B cell (primary cell): ENCODE measurements at regions not wholly inside any gene's neighbourhood (a gene's known extent, or its start where the extent isn't known, plus 50 kb on each side); places are given as distances from the start of the nearest gene placed in this dataset.

Source experiments
- ATAC-seq: fragments of 200-7000 bp; cut with Tn5 transposase; one replicate; pipeline ENCODE4 v1.10.0; 2021; ENCODE audit warnings: low read depth, mild to moderate bottlenecking, moderate number of reproducible peaks, moderate library complexity
- CTCF ChIA-PET: fragments of 350-600 bp; sonication (Branson Sonifier 250); formaldehyde crosslinking; loops from one replicate; lab custom pipeline; 2021; ENCODE audit warnings: antibody characterized with exemption, inconsistent platforms; lab: Charles Lee
- POLR2A ChIA-PET: fragments of 350-600 bp; sonication (Branson Sonifier 250); formaldehyde crosslinking; loops from one replicate; lab custom pipeline; 2021; ENCODE audit warnings: antibody characterized with exemption; lab: Charles Lee
- DNase-seq: peaks from one replicate; pipeline ENCODE4 v3.0.0; 2013
- H2AFZ ChIP-seq: 2 replicates; pipeline ENCODE4 v1.6.1; 2012; ENCODE audit warnings: mild to moderate bottlenecking, low read depth, low read length; ENCODE audit not compliant: insufficient read depth, poor library complexity, severe bottlenecking
- H3K27ac ChIP-seq, 2 donors: 1 replicate in 1 of 2; 2 replicates in 1 of 2; pipeline ENCODE4 v1.5.1; 2012 to 2013; ENCODE audit warnings: low read length in 2 of 2, mild to moderate bottlenecking in 2 of 2, moderate library complexity in 1 of 2
- H3K27me3 ChIP-seq, 4 experiments: fragments of 200-600 bp in 1 of 4; sonication (generic) in 1 of 4; replicated peaks in 1 of 4; 1 replicate in 2 of 4; 2 replicates in 2 of 4; pipeline versions ENCODE4 v1.6.1 to v1.7.0; 2013 to 2016; ENCODE audit warnings: low read length in 3 of 4, mild to moderate bottlenecking in 2 of 4, mixed read lengths in 1 of 4, moderate library complexity in 1 of 4; ENCODE audit not compliant: insufficient read depth in 4 of 4, control insufficient read depth in 3 of 4; ENCODE audit errors: control extremely low read depth in 1 of 4
- H3K36me3 ChIP-seq, 2 experiments: replicated peaks in 1 of 2; 1 replicate in 1 of 2; 2 replicates in 1 of 2; pipeline versions ENCODE4 v1.6.1 to v1.7.1; 2013; ENCODE audit warnings: low read length in 1 of 2; ENCODE audit not compliant: insufficient read depth in 2 of 2, control insufficient read depth in 1 of 2; ENCODE audit errors: control extremely low read depth in 1 of 2, extremely low read depth in 1 of 2
- H3K4me1 ChIP-seq, 2 donors: fragments of 200-600 bp in 1 of 2; sonication (generic) in 1 of 2; 1 replicate in 1 of 2; 2 replicates in 1 of 2; pipeline versions ENCODE4 v1.5.1 to v1.6.1; 2013 to 2017; ENCODE audit warnings: low read length in 2 of 2; ENCODE audit not compliant: control insufficient read depth in 2 of 2, insufficient read depth in 2 of 2
- H3K4me2 ChIP-seq: replicated peaks from 2 replicates; pipeline ENCODE3; 2012; ENCODE audit warnings: mild to moderate bottlenecking, low read depth, low read length; ENCODE audit not compliant: poor library complexity, severe bottlenecking
- H3K4me3 ChIP-seq, 5 experiments: fragments of 200-600 bp in 1 of 5; sonication (generic) in 1 of 5; 1 replicate in 3 of 5; 2 replicates in 2 of 5; pipeline versions ENCODE4 v1.5.1 to v1.7.0; 2011 to 2016; ENCODE audit warnings: low read length in 4 of 5, mild to moderate bottlenecking in 4 of 5, low read depth in 2 of 5, control low read depth in 1 of 5, moderate library complexity in 1 of 5; ENCODE audit not compliant: insufficient read depth in 1 of 5; ENCODE audit errors: control extremely low read depth in 1 of 5, extremely low read depth in 1 of 5
- H3K79me2 ChIP-seq: fragments of 200-600 bp; sonication (generic); one replicate; pipeline ENCODE4 v1.6.0; 2016; ENCODE audit warnings: low read length; ENCODE audit not compliant: control insufficient read depth, insufficient read depth
- H3K9ac ChIP-seq: fragments of 200-600 bp; sonication (generic); 2 replicates; pipeline ENCODE4 v1.6.1; 2017; ENCODE audit warnings: mild to moderate bottlenecking, low read length, moderate library complexity
- H3K9me3 ChIP-seq, 3 donors: one replicate each; pipeline versions ENCODE4 v1.6.1 to v1.7.1; 2013; ENCODE audit warnings: low read length in 2 of 3; ENCODE audit not compliant: control insufficient read depth in 2 of 3, insufficient read depth in 1 of 3; ENCODE audit errors: control extremely low read depth in 1 of 3
- H4K20me1 ChIP-seq: 2 replicates; pipeline ENCODE4 v1.6.0; 2012; ENCODE audit warnings: mild to moderate bottlenecking, low read length; ENCODE audit not compliant: insufficient read depth, control insufficient read depth, poor library complexity, severe bottlenecking
- H3K27ac Mint-ChIP-seq: one replicate; pipeline ENCODE4 v1.8.0; 2021; ENCODE audit warnings: mixed read lengths
- H3K27me3 Mint-ChIP-seq: one replicate; pipeline ENCODE4 v1.8.0; 2021; ENCODE audit warnings: mixed read lengths
- H3K4me1 Mint-ChIP-seq: one replicate; pipeline ENCODE4 v1.8.0; 2021; ENCODE audit warnings: mixed read lengths
- H3K4me3 Mint-ChIP-seq: one replicate; pipeline ENCODE4 v1.8.0; 2021; ENCODE audit warnings: mixed read lengths
- H3K9me3 Mint-ChIP-seq: one replicate; pipeline ENCODE4 v1.8.0; 2022; ENCODE audit warnings: mixed read lengths; ENCODE audit not compliant: insufficient read depth
- EZH2 ChIP-seq: IDR thresholded peaks from 2 replicates; pipeline ENCODE4 v1.6.1; 2012; ENCODE audit warnings: borderline replicate concordance, low read depth, mild to moderate bottlenecking, moderate library complexity, low read length; ENCODE audit not compliant: insufficient read depth, poor library complexity, severe bottlenecking
- intact Hi-C: fragments of 100-400 bp; cut with micrococcal nuclease; formaldehyde crosslinking; loops from one replicate; pipeline ENCODE4 v1.10.0; 2022
- TF ChIP-seq, protein P1 (sequence below): fragments of 200-600 bp; IDR thresholded peaks from one replicate; pipeline ENCODE4 v1.8.0; 2022; ENCODE audit warnings: antibody characterized with exemption, mild to moderate bottlenecking

DNA sequence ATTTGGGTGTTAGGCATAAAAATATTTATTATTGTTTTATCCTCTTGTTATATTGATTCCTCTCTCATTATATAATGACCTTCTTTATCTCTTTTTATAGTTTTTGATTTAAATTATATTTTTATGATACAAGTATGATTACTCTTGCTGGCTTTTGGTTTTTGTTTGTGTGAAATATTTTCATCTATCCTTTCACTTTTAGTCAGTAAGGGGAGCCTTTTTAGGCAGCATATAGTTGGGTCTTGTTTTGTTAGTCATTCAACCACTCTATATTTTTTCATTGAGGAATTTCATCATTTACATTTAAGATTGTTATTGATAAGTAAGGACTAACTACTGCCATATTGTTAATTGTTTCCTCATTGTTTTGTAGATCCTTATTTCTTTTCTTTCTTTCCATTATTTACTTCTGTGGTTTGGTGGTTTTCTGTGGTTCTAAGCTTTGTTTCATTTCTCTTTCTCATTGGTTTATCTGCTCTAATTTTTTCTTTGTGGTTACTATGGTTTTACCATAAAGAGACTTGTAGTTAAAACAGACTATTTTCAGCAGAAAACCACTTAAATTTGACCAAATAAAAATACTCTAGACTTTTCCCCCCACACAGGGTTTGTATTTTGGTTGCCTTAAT is 593.1 kb downstream of the NUF2 start:
- ChIA-PET CTCF (no interaction called here), POLR2A (no interaction called here)
- H3K27ac ChIP-seq = no peak overlapping the region
- no peaks in the 10 kb centered on the region for H3K79me2 ChIP-seq
- H3K27me3 ChIP-seq = no peaks in the 10 kb centered on the region
- H3K4me1 ChIP-seq = no peaks in the 10 kb centered on the region
- no peak for TF ChIP-seq EZH2
- TF ChIP-seq, protein P1, sequence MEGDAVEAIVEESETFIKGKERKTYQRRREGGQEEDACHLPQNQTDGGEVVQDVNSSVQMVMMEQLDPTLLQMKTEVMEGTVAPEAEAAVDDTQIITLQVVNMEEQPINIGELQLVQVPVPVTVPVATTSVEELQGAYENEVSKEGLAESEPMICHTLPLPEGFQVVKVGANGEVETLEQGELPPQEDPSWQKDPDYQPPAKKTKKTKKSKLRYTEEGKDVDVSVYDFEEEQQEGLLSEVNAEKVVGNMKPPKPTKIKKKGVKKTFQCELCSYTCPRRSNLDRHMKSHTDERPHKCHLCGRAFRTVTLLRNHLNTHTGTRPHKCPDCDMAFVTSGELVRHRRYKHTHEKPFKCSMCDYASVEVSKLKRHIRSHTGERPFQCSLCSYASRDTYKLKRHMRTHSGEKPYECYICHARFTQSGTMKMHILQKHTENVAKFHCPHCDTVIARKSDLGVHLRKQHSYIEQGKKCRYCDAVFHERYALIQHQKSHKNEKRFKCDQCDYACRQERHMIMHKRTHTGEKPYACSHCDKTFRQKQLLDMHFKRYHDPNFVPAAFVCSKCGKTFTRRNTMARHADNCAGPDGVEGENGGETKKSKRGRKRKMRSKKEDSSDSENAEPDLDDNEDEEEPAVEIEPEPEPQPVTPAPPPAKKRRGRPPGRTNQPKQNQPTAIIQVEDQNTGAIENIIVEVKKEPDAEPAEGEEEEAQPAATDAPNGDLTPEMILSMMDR = no peak
- H4K20me1 ChIP-seq = no peaks in the 10 kb centered on the region
- H3K4me3 Mint-ChIP-seq = no peak overlapping the region
- H3K4me1 Mint-ChIP-seq = no peaks in the 10 kb centered on the region
- DNase-seq (no peak), ATAC-seq (no peak)
- H3K9me3 Mint-ChIP-seq = no peaks in the 10 kb centered on the region
- H3K4me2 ChIP-seq = no peak overlapping the region
- no peak overlapping the region for H3K4me3 ChIP-seq
- H2AFZ ChIP-seq = no peak overlapping the region
- no peaks in the 10 kb centered on the region for H3K9me3 ChIP-seq
- no peak overlapping the region for H3K27ac Mint-ChIP-seq
- H3K27me3 Mint-ChIP-seq = no peaks in the 10 kb centered on the region
- no peaks in the 10 kb centered on the region for H3K36me3 ChIP-seq
- no peak overlapping the region for H3K9ac ChIP-seq
- intact Hi-C loops = no loop called here

DNA sequence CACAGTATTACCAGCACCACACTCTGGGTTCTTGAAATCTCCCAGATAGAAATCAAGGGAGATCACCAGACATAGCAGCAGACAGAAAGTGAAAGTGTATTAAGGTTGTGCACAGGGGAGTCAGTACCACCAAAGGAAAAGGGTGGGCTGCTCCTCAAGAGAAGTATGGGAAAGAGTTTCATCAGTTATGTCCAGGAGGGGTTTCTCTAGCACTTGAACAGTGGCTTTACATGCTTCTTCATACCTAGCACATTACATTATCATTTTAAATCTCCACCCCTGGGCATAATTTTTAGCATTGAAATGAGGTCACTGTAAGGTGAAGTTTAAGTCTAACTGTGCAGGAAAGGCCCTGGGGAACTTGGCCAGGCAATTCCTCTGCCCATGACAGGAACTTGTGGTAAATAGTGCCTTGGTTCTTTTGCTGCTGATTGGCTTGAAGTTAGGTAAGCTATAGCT is 601.0 kb downstream of the NUF2 start:
- ATAC-seq (no peak), DNase-seq (no peak)
- H3K9me3 ChIP-seq = no peaks in the 10 kb centered on the region
- no peak overlapping the region for H3K27ac ChIP-seq
- H3K4me1 ChIP-seq = no peaks in the 10 kb centered on the region
- no peaks in the 10 kb centered on the region for H3K79me2 ChIP-seq
- H3K4me3 ChIP-seq = no peak overlapping the region
- POLR2A ChIA-PET = no interaction called here
- H2AFZ ChIP-seq = no peak overlapping the region
- no peak for TF ChIP-seq EZH2
- no peaks in the 10 kb centered on the region for H3K27me3 ChIP-seq
- H3K36me3 ChIP-seq = no peaks in the 10 kb centered on the region
- H3K27ac Mint-ChIP-seq = no peak overlapping the region
- H3K27me3 Mint-ChIP-seq = no peaks in the 10 kb centered on the region
- H3K4me3 Mint-ChIP-seq = no peak overlapping the region
- H3K9me3 Mint-ChIP-seq = no peaks in the 10 kb centered on the region
- H3K4me2 ChIP-seq = no peak overlapping the region
- CTCF ChIA-PET = no interaction called here
- no peaks in the 10 kb centered on the region for H4K20me1 ChIP-seq
- intact Hi-C loops = no loop called here
- H3K4me1 Mint-ChIP-seq = no peaks in the 10 kb centered on the region
- no peak overlapping the region for H3K9ac ChIP-seq
